Liver (tissue), 8 donors: ENCODE measurements at regions not wholly inside any gene's neighbourhood (a gene's known extent, or its start where the extent isn't known, plus 50 kb on each side); places are given as distances from the start of the nearest gene placed in this dataset.

Experiments used
- DNase-seq: peaks from one replicate; pipeline ENCODE4 v3.0.0-alpha.2; 2017; ENCODE audit warnings: low spot score
- H3K27ac ChIP-seq, 2 donors: one replicate each; pipeline ENCODE4 v1.7.0; 2013; ENCODE audit warnings: inconsistent platforms in 2 of 2, low read length in 2 of 2, control low read depth in 1 of 2, low read depth in 1 of 2, mild to moderate bottlenecking in 1 of 2
- H3K27me3 ChIP-seq, 4 donors: one replicate each; pipeline versions ENCODE4 v1.6.1 to v1.7.0; 2013; ENCODE audit warnings: low read length in 3 of 4, inconsistent platforms in 1 of 4, mild to moderate bottlenecking in 1 of 4, moderate library complexity in 1 of 4; ENCODE audit not compliant: control insufficient read depth in 4 of 4, insufficient read depth in 4 of 4
- H3K36me3 ChIP-seq, 4 donors: one replicate each; pipeline versions ENCODE4 v1.6.1 to v1.7.0; 2013; ENCODE audit warnings: low read length in 3 of 4, mild to moderate bottlenecking in 3 of 4, low read depth in 1 of 4, moderate library complexity in 1 of 4; ENCODE audit not compliant: control insufficient read depth in 4 of 4, insufficient read depth in 3 of 4
- H3K4me1 ChIP-seq, 4 donors: one replicate each; pipeline versions ENCODE4 v1.6.1 to v1.7.0; 2013; ENCODE audit warnings: low read length in 3 of 4, mild to moderate bottlenecking in 3 of 4, moderate library complexity in 1 of 4; ENCODE audit not compliant: control insufficient read depth in 4 of 4, insufficient read depth in 4 of 4
- H3K4me3 ChIP-seq, 3 donors: one replicate each; pipeline versions ENCODE4 v1.6.1 to v1.7.0; 2013; ENCODE audit warnings: low read length in 3 of 3, control low read depth in 1 of 3, low read depth in 1 of 3, mild to moderate bottlenecking in 1 of 3
- H3K9ac ChIP-seq, 2 donors: one replicate each; pipeline ENCODE4 v1.7.0; 2013; ENCODE audit warnings: low read length in 2 of 2, mild to moderate bottlenecking in 2 of 2, moderate library complexity in 2 of 2, control low read depth in 1 of 2, low read depth in 1 of 2
- H3K9me3 ChIP-seq, 4 donors: one replicate each; pipeline versions ENCODE4 v1.6.1 to v1.7.0; 2013; ENCODE audit warnings: low read length in 3 of 4; ENCODE audit not compliant: control insufficient read depth in 4 of 4
- ATF3 ChIP-seq: IDR thresholded peaks from 2 replicates; pipeline ENCODE4 v1.6.1; 2016; ENCODE audit warnings: antibody characterized with exemption
- EGR1 ChIP-seq, 2 donors: IDR thresholded peaks; 2 replicates each; pipeline ENCODE4 v1.6.1; 2016 to 2018; ENCODE audit warnings: antibody characterized with exemption in 2 of 2, low read depth in 2 of 2
- FOXA1 ChIP-seq: IDR thresholded peaks from 2 replicates; pipeline ENCODE4 v1.6.1; 2016; ENCODE audit warnings: antibody characterized with exemption
- FOXA2 ChIP-seq: IDR thresholded peaks from 2 replicates; pipeline ENCODE4 v1.6.1; 2016; ENCODE audit warnings: antibody characterized with exemption
- GABPA ChIP-seq, 2 donors: IDR thresholded peaks in 1 of 2; conservative IDR thresholded peaks in 1 of 2; 2 replicates each; pipeline ENCODE4 v1.6.1; 2016; ENCODE audit warnings: antibody characterized with exemption in 2 of 2, mild to moderate bottlenecking in 1 of 2, moderate library complexity in 1 of 2
- HNF4A ChIP-seq, 2 donors: conservative IDR thresholded peaks; 2 replicates each; pipeline ENCODE4 v1.6.1; 2016; ENCODE audit warnings: antibody characterized with exemption in 2 of 2, mild to moderate bottlenecking in 2 of 2
- HNF4G ChIP-seq: IDR thresholded peaks from 2 replicates; pipeline ENCODE4 v1.6.1; 2016; ENCODE audit warnings: antibody characterized with exemption
- JUND ChIP-seq, 2 donors: IDR thresholded peaks; 2 replicates each; pipeline ENCODE4 v1.6.1; 2016; ENCODE audit warnings: antibody characterized with exemption in 2 of 2
- MAX ChIP-seq: IDR thresholded peaks from 2 replicates; pipeline ENCODE4 v1.6.1; 2016; ENCODE audit warnings: antibody characterized with exemption
- NR2F2 ChIP-seq: IDR thresholded peaks from 2 replicates; pipeline ENCODE4 v1.6.1; 2016; ENCODE audit warnings: antibody characterized with exemption
- RAD21 ChIP-seq, 2 donors: IDR thresholded peaks; 2 replicates each; pipeline ENCODE4 v1.6.1; 2016; ENCODE audit warnings: antibody characterized with exemption in 2 of 2, mild to moderate bottlenecking in 2 of 2
- REST ChIP-seq: IDR thresholded peaks from 2 replicates; pipeline ENCODE4 v1.6.1; 2016; ENCODE audit warnings: antibody characterized with exemption, mild to moderate bottlenecking
- RXRA ChIP-seq, 2 donors: IDR thresholded peaks; 2 replicates each; pipeline ENCODE4 v1.6.1; 2017 to 2018; ENCODE audit warnings: antibody characterized with exemption in 2 of 2, mild to moderate bottlenecking in 1 of 2
- SP1 ChIP-seq: IDR thresholded peaks from 2 replicates; pipeline ENCODE4 v1.6.1; 2018; ENCODE audit warnings: antibody characterized with exemption, mild to moderate bottlenecking
- TAF1 ChIP-seq: conservative IDR thresholded peaks from 2 replicates; pipeline ENCODE4 v1.6.1; 2016; ENCODE audit warnings: antibody characterized with exemption, mild to moderate bottlenecking
- YY1 ChIP-seq: IDR thresholded peaks from 2 replicates; pipeline ENCODE4 v1.6.1; 2016; ENCODE audit warnings: antibody characterized with exemption, mild to moderate bottlenecking
- WGBS: extraction: QIAGEN DNeasy Blood & Tissue Kit; methylation state at CpG from one replicate; pipeline ENCODE4 v1.1.7; 2013; 5-methylcytosine and 5-hydroxymethylcytosine counted together
- TF ChIP-seq, protein P1 (sequence below): fragments of 150-350 bp; IDR thresholded peaks from 2 replicates; pipeline ENCODE4 v1.5.1; 2017; ENCODE audit warnings: improper control_type of control experiment, low read depth, low read length; ENCODE audit not compliant: missing input control
- TF ChIP-seq, protein P2 (sequence below): IDR thresholded peaks from 2 replicates; pipeline ENCODE4 v1.6.1; 2016; ENCODE audit warnings: antibody characterized with exemption
- donor health status: healthy.
- donor health status: healthy.
- donor health status: healthy.
- donor health status: healthy.
- donor health status: healthy.

DNA sequence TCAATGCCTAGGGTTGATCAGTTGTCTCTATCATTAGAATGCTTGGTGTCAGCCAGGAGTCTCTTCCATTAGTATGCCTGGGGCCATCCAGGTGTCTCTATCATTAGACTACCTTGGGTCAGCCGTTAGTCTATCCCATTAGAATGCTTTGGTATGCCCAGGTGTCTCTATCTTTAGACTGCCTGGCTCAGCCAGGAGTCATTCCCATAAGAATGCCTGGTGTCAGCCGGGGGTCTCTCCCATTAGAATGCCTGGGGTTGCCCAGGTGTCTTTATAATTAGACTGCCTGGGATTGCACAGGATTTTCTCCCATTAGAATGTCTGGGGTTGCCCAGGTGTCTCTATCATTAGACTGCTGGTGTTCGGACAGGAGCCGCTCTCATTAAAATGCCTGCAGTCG, 1442.9 kb downstream of the UQCRFS1 start (continued):
- TF ChIP-seq ATF3 (no peak), GABPA (IDR thresholded peaks at IDR 0.05 in 1 of 2, conservative IDR thresholded peaks at IDR 0.05 in 1 of 2) (no peak)

DNA sequence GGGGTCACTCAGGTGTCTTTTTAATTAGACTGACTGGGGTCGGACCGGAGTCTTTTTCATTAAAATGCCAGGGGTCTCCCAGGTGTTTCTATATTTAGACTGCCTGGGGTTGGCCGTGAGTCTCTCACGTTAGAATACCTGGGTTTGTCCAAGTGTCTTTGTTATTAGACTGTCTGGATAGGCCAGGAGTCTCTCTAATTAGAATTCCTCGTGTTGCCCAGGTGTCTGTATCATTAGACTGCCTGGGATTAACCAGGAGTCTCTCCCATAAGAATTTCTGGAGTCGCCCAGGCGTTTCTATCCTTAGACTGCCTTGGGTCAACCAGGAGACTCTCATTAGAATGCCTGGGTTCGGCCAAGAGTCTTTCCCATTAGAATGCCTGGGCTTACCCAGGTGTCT, 1445.7 kb downstream of the UQCRFS1 start:
- peaks cover 2 to 5% (median 2%) of the 10 kb centered on the region in 4 donors for H3K9me3 ChIP-seq
- no peak overlapping the region for H3K4me3 ChIP-seq
- WGBS = 92% methylated on average over 8 of the region's 8 CpGs
- H3K27ac ChIP-seq = no peak overlapping the region
- TF ChIP-seq EGR1 (IDR thresholded peaks at IDR 0.05; ENCODE audit: low read depth in 2 of 2) = no peak
- TF ChIP-seq REST = no peak
- no peak for TF ChIP-seq HNF4G
- TF ChIP-seq FOXA1 = no peak
- TF ChIP-seq ATF3 = no peak
- TF ChIP-seq, protein P1, sequence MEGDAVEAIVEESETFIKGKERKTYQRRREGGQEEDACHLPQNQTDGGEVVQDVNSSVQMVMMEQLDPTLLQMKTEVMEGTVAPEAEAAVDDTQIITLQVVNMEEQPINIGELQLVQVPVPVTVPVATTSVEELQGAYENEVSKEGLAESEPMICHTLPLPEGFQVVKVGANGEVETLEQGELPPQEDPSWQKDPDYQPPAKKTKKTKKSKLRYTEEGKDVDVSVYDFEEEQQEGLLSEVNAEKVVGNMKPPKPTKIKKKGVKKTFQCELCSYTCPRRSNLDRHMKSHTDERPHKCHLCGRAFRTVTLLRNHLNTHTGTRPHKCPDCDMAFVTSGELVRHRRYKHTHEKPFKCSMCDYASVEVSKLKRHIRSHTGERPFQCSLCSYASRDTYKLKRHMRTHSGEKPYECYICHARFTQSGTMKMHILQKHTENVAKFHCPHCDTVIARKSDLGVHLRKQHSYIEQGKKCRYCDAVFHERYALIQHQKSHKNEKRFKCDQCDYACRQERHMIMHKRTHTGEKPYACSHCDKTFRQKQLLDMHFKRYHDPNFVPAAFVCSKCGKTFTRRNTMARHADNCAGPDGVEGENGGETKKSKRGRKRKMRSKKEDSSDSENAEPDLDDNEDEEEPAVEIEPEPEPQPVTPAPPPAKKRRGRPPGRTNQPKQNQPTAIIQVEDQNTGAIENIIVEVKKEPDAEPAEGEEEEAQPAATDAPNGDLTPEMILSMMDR = no peak
- TF ChIP-seq SP1 = no peak
- no peak for TF ChIP-seq GABPA (IDR thresholded peaks at IDR 0.05 in 1 of 2, conservative IDR thresholded peaks at IDR 0.05 in 1 of 2)
- no peak for TF ChIP-seq FOXA2
- TF ChIP-seq RXRA (IDR thresholded peaks at IDR 0.05) = no peak
- TF ChIP-seq JUND (IDR thresholded peaks at IDR 0.05) = no peak
- no peak for TF ChIP-seq YY1
- TF ChIP-seq MAX = no peak
- no peak for TF ChIP-seq TAF1
- TF ChIP-seq HNF4A (conservative IDR thresholded peaks at IDR 0.05) = no peak
- TF ChIP-seq, protein P2, sequence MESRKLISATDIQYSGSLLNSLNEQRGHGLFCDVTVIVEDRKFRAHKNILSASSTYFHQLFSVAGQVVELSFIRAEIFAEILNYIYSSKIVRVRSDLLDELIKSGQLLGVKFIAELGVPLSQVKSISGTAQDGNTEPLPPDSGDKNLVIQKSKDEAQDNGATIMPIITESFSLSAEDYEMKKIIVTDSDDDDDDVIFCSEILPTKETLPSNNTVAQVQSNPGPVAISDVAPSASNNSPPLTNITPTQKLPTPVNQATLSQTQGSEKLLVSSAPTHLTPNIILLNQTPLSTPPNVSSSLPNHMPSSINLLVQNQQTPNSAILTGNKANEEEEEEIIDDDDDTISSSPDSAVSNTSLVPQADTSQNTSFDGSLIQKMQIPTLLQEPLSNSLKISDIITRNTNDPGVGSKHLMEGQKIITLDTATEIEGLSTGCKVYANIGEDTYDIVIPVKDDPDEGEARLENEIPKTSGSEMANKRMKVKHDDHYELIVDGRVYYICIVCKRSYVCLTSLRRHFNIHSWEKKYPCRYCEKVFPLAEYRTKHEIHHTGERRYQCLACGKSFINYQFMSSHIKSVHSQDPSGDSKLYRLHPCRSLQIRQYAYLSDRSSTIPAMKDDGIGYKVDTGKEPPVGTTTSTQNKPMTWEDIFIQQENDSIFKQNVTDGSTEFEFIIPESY = no peak
- TF ChIP-seq NR2F2 = no peak
- no peak for TF ChIP-seq RAD21 (IDR thresholded peaks at IDR 0.05)
- H3K9ac ChIP-seq = no peak overlapping the region
- no peaks in the 10 kb centered on the region for H3K27me3 ChIP-seq
- no peak for DNase-seq
- H3K36me3 ChIP-seq = no peaks in the 10 kb centered on the region
- no peaks in the 10 kb centered on the region for H3K4me1 ChIP-seq
